HG03175 (cell line): ENCODE measurements at regions not wholly inside any gene's neighbourhood (a gene's known extent, or its start where the extent isn't known, plus 50 kb on each side); places are given as distances from the start of the nearest gene placed in this dataset.

Experiments
- ATAC-seq: cut with Tn5 transposase; IDR thresholded peaks from one replicate; pipeline ENCODE4 v1.9.1; 2021; ENCODE audit warnings: mild to moderate bottlenecking, moderate library complexity; ENCODE audit not compliant: unreplicated experiment

DNA sequence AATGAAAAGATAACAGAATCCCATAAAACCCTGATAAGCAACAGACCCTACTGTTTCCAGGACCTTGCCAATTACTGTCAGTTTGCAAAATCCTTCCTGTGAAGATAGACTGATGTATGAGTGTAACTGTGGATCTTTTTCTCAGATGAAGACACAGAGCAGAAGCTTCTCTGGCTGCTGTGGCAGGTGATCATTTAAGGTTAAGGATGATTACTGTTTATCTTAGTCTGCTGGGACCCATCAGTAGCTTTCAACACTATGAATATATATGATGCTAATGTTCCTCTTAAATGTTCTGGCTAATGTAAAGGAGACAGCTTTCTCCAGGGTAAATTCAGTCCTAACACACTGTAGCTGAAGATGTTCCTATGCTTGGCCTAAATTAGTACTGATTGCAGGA, 56.0 kb upstream of the CTTNBP2 start:
- no peak for ATAC-seq

DNA sequence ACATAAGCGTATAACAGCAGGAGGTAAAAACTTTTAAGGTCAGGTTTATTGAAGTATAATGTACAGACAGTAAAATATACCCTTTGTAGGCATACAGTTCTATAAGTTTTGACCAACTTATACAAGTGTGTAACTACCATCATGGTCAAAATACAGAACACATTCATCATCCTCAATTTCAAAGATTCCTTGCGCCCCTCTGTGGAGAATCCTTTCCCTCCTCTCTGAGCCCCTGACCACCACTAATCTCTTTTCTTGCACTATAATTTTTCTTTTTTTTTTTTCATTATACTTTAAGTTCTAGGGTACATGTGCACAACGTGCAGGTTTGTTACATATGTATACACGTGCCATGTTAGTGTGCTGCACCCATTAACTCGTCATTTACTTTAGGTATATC, 58.1 kb upstream of the CTTNBP2 start:
- ATAC-seq = no peak

DNA sequence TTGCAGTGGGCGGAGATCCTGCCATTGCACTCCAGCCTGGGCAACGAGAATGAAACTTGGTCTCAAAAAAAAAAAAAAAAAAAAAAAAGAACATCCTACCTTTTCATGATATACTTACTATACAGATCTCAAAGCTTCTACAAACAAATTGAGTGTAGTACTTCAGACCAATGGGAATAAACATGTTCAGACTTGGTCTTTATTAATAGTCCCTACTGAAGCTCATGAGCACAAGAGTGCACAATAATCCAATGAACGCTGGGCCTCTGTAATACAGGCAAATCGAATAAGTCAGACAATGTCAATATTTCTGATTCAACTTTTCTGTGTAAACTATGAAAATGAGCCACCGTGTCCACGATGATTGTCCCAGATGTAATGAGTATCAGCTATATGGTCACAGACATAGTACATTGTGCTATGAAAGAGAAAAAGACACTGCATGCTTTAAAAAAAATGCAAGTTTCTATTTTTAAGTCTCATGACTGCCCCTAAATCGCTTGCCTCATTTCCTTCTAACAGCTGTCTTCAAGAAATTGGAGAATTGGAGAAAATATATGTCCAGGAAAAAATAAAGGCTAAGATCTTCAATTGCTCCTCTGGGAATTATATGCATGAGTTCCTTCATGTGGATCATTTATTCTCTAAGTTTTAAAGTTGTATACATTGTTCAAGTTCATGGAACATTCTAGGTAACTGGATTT, 64.0 kb upstream of the CTTNBP2 start:
- no peak for ATAC-seq

DNA sequence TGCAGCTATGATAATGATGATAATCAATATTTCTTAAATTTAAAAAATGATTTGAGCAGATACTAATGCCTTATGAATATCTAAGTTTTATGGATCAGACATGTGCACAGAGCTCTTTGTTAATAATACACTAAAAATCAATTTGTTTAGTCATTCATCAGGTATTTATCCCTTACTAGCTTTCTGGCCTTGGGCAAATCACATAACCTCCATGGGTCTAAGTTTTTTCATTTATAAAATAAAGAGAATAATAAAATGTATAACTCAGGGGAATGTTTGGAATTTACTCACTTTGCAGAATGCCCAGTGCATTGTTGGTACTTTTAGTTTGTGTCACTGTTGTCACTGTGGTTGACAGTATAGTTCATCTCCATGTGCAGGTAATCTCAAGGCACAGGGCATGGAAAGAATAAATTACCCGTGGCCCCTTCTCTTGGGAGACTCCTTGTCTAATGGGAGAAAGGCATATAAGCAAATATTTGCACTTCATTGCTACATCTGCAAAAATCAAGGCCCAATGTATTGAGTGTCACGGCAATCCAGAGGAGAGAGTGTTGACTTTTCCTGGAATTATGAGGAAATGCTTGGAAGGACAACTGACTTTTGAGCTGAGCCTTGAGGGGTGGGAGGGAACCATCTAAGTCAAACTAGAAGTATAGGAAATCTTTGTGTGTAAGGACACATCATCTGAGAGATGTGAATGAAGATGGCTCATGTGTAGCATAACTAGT, 64.7 kb upstream of the CTTNBP2 start:
- ATAC-seq = no peak

DNA sequence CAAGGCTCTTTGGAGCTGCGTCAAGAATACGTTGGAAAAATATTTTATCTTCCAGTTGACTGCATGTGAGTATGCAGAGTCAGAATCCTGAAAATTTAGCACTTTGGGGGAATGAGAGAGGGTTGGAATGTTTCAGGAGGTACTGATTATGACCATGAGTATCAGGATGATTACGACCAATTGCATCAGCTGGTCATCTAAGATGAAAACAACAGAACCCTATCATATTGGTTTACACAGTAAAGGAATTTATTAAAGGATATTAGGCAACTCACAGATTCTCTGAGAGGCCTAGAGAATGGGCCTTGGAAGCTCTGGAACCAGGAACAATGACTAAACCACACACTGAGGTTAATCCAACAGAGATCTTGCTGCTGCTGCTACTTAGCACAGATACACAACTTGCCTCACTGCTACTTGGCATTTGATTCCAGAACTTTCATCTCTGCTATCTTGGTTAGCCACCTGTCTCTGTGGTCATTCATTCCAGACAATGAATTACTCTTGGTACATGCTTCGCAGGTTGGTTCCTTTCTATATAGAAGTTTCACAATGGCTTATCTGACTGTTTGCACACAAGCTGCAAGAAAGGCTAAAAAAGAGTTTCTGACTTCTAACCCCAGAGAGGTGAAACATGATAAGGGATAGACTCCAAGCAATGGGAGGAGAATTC, 68.0 kb upstream of the CTTNBP2 start:
- no peak for ATAC-seq

DNA sequence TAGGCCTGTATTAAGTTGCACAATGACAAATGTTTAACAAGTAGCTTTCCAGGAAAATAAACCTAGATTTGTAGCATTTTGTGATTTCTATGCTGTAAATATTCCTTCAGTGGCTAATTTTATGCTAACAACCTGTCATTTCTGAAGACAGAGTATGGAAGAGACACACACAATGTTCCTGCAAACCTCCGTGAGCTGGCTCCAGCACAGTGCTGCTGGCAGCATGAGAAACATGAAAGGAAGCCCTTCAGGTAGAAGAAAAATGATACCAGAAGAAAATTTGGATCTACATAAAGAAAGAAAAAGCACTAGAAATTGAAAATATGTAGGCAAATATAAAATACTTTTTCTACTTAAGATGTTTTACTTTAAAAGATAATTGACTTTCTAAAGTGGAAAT, 69.5 kb upstream of the CTTNBP2 start:
- no peak for ATAC-seq

DNA sequence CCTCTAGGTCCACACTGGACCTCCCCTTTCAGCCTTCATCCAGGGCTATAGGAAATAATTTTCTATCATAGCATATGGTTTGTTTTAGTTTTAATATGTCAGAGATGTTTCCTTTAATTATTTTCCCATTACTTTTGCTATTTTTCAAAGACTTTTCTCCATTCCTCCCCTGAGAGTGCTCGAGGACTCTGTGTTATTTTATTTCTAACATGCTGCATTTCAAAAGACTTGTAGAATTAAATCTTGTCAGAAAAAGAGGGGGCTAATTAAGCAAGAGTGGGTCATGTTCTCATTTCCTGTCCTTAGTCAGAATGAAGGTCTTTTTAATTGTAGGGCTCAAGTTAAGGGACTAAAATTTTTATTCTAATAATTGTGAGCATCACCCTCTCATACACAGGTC, 71.6 kb upstream of the CTTNBP2 start:
- ATAC-seq = no peak

DNA sequence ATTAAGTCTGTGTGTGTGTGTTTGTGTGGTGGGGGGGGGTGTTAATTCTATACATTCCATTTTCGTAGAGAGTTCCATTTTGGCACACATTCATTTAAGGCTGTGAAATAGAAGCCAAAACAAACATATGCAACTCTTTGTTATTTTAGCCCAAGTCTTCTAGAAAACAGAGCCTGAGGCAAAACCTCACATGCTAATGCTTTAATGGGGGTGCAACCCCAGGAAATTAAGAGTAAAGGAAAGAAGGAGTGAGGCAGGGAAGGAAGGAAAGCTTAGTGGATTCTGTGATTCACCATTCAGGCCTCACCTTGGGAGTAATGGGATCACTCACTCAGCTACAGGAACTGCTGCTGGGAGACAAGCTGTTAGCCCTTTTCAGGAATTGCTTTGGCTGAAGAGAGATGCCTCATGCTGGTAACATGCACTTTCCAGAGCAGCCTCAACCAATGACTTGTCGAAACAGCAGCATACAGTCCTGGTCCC, 73.0 kb upstream of the CTTNBP2 start:
- no peak for ATAC-seq

DNA sequence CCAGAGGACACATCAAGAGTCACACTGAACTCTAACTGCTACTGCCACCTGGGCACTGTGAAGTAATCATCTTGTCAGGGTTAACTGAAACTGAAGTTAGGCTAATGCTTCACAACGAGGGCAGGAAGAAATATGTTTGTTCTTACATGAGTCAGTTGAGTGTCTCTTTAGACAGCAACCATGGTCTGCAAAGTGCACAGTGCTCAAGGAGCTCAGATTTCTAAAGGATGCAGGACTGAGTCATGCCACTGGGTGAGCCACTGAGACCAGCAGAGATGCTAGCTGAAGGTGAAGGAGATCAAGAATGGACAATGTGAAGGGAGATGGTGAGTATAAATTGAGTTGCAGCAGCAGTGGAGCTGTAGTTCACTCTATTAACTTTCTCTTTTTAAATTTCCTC, 76.0 kb upstream of the CTTNBP2 start:
- no peak for ATAC-seq

DNA sequence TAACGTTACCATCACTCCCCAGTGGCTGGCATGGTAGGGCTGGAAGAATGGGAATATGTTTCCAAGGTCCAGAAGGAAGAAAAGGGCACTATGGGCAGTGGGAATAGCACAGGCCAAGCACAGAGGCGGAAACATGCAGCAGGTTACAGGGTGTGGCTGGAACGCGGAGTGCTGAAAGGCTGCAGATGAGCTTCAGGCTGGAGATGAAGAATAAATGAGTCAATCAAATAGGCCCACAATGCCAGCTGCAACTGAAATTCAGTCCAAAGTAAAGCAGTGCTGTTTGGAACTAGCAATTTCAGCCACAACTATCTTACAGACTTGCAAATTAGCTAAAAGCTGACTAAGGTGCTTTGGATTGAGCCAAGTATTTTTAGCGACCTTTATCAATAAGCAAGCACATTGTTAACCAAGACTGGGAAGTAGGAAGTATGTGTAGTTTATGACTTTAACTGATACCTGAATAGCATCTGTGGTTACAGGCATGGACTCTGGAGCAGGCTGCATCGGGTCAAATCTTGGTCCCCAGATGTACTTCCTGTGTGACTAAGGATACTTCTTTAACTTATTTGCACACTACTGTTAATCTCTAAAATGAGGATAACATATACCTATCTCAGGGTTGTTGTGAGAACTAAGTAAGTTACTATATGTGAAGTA, 77.5 kb upstream of the CTTNBP2 start:
- no peak for ATAC-seq

DNA sequence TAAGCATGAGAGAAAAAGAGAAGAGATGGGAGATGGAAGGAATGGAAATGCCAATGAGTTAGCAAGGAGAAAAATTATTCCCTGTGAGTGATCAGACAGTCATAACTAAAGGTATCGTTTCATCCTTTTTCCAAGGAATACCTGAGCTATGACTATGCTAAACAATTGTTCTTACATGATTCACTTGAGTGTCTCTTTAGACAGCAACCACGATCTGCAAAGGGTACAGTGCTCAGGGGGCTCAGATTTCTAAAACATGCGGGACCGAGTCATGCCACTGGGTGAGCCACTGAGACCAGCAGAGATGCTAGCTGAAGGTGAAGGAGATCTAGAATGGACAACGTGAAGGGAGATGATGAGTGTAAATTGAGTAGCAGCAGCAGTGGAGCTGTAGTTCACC, 78.0 kb upstream of the CTTNBP2 start:
- no peak for ATAC-seq

DNA sequence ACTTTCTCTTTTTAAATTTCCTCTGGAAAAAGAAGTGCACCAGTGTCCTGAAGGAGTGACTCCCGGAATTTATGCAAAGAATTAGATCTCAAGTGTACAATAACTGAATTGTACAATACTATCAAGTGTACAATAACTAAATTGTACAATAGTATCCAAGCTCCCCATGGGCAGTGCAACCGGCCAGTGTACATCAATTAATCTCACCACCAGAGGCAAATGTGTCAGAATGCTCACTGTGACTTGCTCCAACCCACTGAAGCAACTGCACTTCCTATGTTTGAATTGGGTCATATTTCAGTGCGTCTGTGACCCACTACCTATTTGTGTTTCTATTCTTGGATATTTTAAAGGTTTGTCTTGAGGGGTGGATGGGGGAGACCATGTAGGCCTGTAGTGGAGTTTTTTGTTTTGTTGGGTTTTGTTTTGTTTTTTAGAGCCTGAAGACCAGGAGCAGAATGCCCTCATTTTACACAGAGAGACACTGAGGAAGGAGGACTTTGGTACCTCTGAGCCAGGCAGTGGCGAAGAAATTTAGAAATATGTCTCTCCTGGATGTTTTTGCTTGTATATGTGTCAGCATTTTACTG, 78.5 kb upstream of the CTTNBP2 start:
- no peak for ATAC-seq

DNA sequence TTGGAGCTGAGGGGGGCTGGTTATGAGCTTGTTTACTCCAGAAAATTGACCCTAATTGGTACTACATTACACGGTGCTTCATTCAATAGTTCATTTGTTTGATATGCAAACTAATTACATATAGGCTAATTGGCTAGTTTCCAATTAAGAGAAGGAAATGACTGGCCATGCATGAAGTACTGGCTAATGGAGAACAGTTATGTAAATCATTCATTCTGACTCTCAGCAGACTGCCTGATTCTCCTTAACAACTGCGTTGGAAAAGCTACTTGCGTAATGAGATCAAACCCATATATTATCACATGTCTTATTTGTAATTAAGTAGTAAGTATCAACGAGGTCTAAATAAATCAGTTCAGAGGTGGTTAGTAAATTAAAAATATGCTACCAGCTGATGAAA, 81.8 kb upstream of the CTTNBP2 start:
- no peak for ATAC-seq

DNA sequence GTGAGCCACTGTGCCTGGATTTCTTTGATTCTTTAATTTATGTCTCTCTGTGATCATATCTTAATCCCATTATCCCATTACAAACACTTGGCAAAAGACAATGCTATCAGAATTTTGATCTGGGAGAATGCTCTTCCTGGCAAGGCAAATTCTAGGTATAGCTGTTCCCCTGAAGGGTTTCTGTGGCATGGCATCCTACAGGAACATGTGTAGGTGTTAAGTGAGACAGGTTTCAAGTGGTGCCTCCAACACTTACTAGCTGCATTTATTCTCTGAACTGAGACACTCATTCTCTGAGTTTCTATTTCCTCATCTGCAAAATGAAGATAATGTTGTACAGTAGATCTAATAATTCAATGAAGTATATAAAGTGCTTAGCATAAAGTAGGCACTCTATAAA, 87.1 kb upstream of the CTTNBP2 start:
- no peak for ATAC-seq

DNA sequence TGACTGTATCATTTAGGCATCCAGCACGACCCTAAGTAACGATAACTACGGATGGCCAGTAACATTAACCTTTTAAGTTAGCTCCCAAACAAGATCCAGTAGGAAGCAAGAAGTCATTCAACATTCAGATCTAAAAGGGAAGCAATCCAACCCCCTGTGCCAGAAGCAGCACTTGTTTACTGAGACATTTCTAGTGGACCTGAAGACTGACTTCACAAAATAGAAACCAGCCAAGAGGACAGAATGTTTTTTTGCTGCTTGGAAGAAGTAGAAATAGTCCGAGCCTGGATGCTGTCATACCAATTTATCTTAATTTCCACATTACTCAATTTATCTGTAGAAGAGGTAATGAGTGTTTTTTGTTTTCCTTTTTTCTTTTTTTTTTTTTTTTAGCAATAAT, 88.0 kb upstream of the CTTNBP2 start:
- ATAC-seq = no peak

DNA sequence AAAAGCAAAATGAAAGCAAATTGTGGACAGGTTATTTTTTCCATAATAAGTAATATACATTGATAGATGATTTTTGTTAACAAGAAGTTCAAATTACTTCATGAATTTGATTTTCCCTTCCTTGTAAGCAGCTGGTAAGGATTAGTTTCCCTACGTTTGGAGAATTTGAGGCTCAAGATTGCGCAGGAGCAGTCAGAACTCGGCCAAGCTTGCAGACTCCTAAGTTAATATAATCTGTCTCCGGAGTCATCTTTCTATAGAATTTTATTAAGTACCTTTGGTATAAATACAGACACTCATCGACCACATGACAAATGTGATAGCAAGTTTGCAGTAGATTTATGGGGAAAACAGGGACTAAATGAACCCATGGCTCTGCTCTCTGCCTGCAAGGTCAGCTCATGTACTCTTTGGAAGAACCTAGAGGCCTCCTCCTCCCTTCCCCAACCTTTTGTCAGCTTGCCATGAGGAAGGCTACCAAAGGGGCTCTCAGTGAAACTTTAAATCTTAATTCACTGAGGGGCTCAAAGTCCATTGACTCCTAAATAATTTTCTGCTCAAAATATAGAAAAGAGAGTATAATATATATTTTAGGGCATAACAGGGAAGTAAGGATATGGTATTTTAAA, 89.2 kb upstream of the CTTNBP2 start:
- no peak for ATAC-seq

DNA sequence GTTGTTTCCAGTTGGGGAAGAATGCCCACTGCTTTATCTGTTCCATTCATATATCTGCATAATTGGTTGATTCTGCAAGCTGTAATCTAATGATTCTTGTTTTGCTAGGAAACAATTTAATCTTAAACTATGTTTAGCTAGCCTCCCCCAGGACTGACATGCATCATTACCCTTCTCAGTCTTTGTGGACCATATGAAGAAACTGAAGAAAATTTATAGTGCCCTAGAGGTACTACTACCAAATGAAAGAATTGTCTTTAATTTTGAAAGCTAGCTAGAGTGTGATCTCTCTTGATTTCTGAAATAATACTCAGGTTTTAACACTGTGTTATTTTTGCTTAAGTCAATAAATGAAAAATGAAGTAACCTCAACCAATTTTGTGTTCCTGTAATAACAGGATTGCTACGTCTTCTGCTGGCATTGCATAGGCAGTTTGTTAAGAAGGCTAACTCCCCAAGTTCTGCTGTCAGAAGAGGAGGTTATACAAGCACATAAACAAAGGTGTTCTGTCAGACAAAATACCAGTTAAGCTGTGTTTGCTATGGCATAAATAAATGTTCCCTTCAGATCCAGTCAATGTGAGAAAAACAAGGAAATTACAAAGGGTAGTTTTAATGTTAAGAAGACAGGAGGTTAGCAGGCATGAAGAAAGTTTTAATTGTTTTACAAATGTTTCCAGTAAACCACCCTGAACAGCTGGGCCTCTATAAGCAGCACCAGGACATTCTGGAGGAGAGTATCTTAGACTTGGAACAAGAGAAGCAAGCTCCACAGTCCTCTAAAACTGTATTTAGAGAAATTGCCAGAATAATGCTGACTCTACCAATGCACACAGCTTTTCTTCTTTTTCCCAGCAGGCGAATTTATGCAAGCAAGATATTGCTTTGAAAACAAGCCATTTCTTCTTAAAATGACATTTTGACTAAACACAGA, 90.3 kb upstream of the CTTNBP2 start:
- no peak for ATAC-seq

DNA sequence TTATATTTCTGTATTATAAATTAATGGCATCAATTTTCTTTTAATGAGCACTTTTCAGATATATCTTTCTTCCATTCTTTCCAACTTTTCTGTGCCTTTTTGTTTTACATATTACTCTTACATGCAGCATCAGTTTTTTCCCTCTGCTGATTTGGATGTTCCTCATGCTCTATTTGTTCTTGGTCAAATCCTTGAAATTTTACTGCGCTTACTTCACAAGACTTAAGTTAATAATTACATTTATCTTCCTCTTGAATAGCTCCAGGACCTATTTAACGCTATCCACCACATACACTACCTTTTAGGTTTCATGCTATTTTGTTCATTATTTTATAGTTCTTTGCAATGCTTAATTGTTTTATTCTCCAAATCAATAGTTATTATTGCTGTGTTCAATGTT, 97.6 kb upstream of the CTTNBP2 start:
- no peak for ATAC-seq

DNA sequence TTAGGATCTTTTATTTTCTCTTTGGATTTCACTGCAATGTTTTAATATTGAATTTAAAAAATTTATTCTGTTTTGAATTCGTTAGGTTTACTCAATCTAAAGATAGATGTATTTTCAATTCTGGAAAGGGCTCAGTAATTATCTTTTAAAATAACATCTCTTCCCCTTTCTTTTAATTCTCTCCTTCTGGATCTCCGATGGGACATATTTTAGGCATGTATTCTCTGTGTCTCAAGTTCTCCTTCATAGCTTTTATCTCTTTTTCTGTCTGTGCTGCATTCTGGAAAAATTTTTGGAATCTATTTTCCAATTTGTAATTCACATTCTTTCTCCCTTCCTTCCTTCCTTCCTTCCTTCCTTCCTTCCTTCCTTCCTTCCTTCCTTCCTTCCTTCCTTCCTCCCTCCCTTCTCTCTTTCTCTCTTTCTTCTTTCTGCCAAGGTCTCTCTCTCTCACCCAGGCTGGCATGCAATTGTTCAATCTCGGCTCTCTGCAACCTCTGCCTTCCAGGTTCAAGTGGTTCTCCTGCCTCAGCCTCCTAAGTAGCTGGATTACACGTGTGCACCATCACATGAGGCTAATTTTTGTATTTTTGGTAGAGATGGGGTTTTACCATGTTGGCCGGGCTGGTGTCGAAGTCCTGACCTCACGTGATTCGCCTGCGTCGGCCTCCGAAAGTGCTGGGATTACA, 98.5 kb upstream of the CTTNBP2 start:
- no peak for ATAC-seq
